ENCODE measurements at regions not wholly inside any gene's neighbourhood (a gene's known extent, or its start where the extent isn't known, plus 50 kb on each side); places are given as distances from the start of the nearest gene placed in this dataset.

DNA sequence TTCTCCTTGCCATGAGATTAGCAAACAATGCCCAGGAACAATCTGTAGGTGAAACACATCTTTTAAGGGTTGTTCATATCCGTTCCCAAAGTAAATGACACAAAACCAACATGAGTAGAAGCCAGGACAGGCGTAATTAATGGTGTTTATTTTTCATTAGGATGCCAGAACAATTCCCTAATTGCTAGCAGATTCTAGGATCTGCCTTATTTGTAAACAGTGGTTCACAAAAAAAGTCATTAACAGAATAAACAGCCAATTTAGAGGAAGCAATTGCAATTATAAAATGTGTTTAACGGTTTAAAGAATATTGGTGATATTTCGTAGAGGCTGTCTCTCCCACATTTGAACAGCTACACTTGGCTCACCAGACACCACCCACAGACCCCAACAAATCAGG, 250.6 kb upstream of the GPR26 start:
- ChIA-PET POLR2A (interaction anchor here (0.5 to 1.1 kb wide), 2 partner anchors 33 to 262 kb away, joined by 3 read pairs; partner anchors contain the start of gene BUB3), CTCF (no interaction called here)
- TF ChIP-seq FOXA1 (IDR thresholded peaks at IDR 0.05) (no peak), SUZ12 (IDR thresholded peaks at IDR 0.05) (no peak), HDGF (IDR thresholded peaks at IDR 0.05; ENCODE audit: borderline replicate concordance) (no peak), NFRKB (IDR thresholded peaks at IDR 0.05) (no peak), TARDBP (IDR thresholded peaks at IDR 0.05) (no peak), CTBP1 (IDR thresholded peaks at IDR 0.05; ENCODE audit: borderline replicate concordance) (no peak), L3MBTL2 (conservative IDR thresholded peaks at IDR 0.05) (no peak), LEF1 (IDR thresholded peaks at IDR 0.05; ENCODE audit: borderline replicate concordance) (no peak), ARNT (IDR thresholded peaks at IDR 0.05) (no peak), BHLHE40 (IDR thresholded peaks at IDR 0.05; ENCODE audit: borderline replicate concordance) (no peak), FOXK2 (IDR thresholded peaks at IDR 0.05) (no peak), ELF4 (IDR thresholded peaks at IDR 0.05) (no peak), SP1 (IDR thresholded peaks at IDR 0.05) (no peak), FOXM1 (IDR thresholded peaks at IDR 0.05; ENCODE audit: borderline replicate concordance) (no peak), ZNF384 (IDR thresholded peaks at IDR 0.05) (no peak)
- TF ChIP-seq, protein P1, sequence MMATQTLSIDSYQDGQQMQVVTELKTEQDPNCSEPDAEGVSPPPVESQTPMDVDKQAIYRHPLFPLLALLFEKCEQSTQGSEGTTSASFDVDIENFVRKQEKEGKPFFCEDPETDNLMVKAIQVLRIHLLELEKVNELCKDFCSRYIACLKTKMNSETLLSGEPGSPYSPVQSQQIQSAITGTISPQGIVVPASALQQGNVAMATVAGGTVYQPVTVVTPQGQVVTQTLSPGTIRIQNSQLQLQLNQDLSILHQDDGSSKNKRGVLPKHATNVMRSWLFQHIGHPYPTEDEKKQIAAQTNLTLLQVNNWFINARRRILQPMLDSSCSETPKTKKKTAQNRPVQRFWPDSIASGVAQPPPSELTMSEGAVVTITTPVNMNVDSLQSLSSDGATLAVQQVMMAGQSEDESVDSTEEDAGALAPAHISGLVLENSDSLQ (IDR thresholded peaks at IDR 0.05): no peak
- no peak for DNase-seq (ENCODE audit: extremely low spot score)

DNA sequence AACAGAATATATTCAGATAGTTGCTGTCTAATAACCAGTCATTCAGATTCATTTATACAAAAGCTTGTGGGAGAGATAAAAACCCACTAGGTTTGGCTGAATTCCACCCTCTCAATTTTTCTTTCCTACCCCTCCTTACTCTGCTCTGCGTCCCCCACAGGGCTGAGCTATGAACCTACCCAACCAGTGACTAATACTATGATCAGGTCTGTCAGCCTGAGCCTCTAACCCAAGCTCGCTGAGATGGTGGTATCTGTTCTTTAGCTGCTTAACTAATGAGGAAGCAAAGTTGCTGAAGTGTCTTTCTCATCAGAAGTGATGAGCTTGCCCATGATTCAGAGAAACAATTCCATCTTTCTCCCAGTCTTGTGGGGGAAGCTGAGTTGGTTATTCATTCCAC, 248.7 kb upstream of the GPR26 start:
- ChIA-PET POLR2A (no interaction called here), CTCF (no interaction called here)
- TF ChIP-seq HDGF (IDR thresholded peaks at IDR 0.05; ENCODE audit: borderline replicate concordance) (no peak), CTBP1 (IDR thresholded peaks at IDR 0.05; ENCODE audit: borderline replicate concordance) (no peak), ARNT (IDR thresholded peaks at IDR 0.05) (no peak), LEF1 (IDR thresholded peaks at IDR 0.05; ENCODE audit: borderline replicate concordance) (no peak), ELF4 (IDR thresholded peaks at IDR 0.05) (no peak), ZNF384 (IDR thresholded peaks at IDR 0.05) (no peak), FOXK2 (IDR thresholded peaks at IDR 0.05) (no peak), TARDBP (IDR thresholded peaks at IDR 0.05) (no peak), FOXA1 (IDR thresholded peaks at IDR 0.05) (no peak), FOXM1 (IDR thresholded peaks at IDR 0.05; ENCODE audit: borderline replicate concordance) (no peak), BHLHE40 (IDR thresholded peaks at IDR 0.05; ENCODE audit: borderline replicate concordance) (no peak), NFRKB (IDR thresholded peaks at IDR 0.05) (no peak), SP1 (IDR thresholded peaks at IDR 0.05) (no peak), SUZ12 (IDR thresholded peaks at IDR 0.05) (no peak), L3MBTL2 (conservative IDR thresholded peaks at IDR 0.05) (no peak)
- TF ChIP-seq, protein P1 (IDR thresholded peaks at IDR 0.05): no peak
- no peak for DNase-seq (ENCODE audit: extremely low spot score)

DNA sequence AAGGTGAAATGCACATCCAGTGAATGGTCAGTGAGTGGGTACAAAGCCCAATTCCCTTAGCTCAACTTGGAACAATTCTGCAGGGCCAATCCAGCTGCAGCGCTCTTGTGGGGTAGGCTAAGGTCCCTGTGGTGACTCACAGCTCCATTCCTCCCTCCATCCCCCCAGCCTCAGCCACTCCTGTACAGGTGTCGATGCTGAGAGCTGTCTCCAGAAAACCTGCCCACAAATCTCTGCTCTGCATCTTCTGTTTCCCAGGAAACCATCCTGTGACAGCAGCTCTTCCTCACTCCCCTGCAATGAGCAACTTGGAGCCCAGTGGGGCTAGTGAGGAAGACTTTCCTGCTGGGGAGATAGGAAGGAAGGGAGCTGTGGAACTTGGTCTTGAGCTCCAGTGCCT, 244.7 kb upstream of the GPR26 start:
- CTCF ChIA-PET: no interaction called here
- TF ChIP-seq TARDBP (IDR thresholded peaks at IDR 0.05) (no peak), FOXK2 (IDR thresholded peaks at IDR 0.05) (no peak), SP1 (IDR thresholded peaks at IDR 0.05) (no peak), NFRKB (IDR thresholded peaks at IDR 0.05) (no peak), ZNF384 (IDR thresholded peaks at IDR 0.05) (no peak), SUZ12 (IDR thresholded peaks at IDR 0.05) (no peak), FOXM1 (IDR thresholded peaks at IDR 0.05; ENCODE audit: borderline replicate concordance) (no peak), CTBP1 (IDR thresholded peaks at IDR 0.05; ENCODE audit: borderline replicate concordance) (no peak), HDGF (IDR thresholded peaks at IDR 0.05; ENCODE audit: borderline replicate concordance) (no peak), LEF1 (IDR thresholded peaks at IDR 0.05; ENCODE audit: borderline replicate concordance) (no peak), FOXA1 (IDR thresholded peaks at IDR 0.05) (no peak), L3MBTL2 (conservative IDR thresholded peaks at IDR 0.05) (no peak)

DNA sequence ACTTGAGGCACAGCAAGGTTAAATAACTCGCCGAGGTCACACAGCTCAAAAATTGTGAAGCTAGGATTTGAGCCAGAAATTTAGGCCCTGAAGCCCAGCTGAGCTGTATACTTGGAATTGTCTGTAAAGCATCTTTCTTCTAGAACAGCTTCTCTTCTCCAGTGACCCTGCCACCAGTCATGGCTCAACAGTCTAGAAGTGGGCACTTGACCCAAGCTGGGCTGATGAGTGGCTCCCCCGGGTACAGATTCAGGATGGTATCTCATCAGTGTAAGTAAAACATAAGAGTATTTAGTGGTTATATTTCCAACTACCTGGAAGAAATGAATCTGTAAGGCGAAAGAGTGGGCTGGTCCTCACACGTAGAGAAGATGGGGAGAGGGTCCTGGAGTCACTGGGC, 243.9 kb upstream of the GPR26 start:
- no peak for DNase-seq (ENCODE audit: extremely low spot score)
- ChIA-PET CTCF (no interaction called here), POLR2A (no interaction called here)
- no peak for TF ChIP-seq SP1 (IDR thresholded peaks at IDR 0.05)
- TF ChIP-seq ARNT (IDR thresholded peaks at IDR 0.05): no peak
- TF ChIP-seq ELF4 (IDR thresholded peaks at IDR 0.05): no peak
- no peak for TF ChIP-seq BHLHE40 (IDR thresholded peaks at IDR 0.05; ENCODE audit: borderline replicate concordance)
- no peak for TF ChIP-seq L3MBTL2 (conservative IDR thresholded peaks at IDR 0.05)
- no peak for TF ChIP-seq HDGF (IDR thresholded peaks at IDR 0.05; ENCODE audit: borderline replicate concordance)
- TF ChIP-seq NFRKB (IDR thresholded peaks at IDR 0.05): no peak
- TF ChIP-seq TARDBP (IDR thresholded peaks at IDR 0.05): no peak
- TF ChIP-seq ZNF384 (IDR thresholded peaks at IDR 0.05): no peak

More for the DNA sequence above, 244.7 kb upstream of the GPR26 start:
- POLR2A ChIA-PET: no interaction called here
- no peak for DNase-seq (ENCODE audit: extremely low spot score)

DNA sequence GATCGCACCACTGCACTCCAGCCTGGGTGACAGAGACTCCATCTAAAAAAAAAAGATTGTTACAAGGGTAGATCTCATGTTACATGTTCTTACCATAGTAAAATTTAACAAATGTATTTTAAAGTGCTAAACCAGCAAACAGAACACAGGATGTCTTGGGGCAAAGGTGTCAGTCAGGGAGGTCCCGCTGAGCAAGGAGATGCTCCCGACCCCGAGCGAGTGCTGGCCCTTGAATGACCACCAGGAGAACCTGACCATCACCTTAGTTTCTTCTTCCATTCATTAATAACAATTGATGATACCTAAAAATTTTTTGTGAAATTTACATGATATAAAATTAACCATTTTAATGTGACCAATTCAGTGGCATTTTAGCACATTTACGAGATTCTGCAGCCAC, 241.6 kb upstream of the GPR26 start:
- POLR2A ChIA-PET: no interaction called here

DNA sequence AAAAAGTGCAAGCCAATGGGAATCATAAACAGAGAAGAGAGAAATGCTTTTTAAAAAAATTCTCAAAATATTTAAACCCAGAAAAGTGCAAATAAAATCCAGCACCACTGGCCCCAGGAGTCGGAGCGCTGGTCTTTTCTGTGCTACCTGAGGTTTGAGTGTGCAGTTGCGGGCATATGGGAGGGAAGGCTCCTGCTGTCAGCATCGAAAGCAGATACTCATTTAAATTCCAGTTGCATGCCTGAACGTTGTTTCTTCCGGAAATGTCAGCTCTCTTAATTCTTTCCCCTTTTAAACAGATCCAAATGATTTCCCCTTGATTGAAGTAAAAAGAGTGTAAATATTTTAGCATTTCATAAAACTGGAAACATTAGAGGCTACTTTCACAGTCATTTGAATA, 240.5 kb upstream of the GPR26 start:
- POLR2A ChIA-PET: no interaction called here
- no peak for TF ChIP-seq NFRKB (IDR thresholded peaks at IDR 0.05)
- TF ChIP-seq, protein P1 (IDR thresholded peaks at IDR 0.05): no peak
- TF ChIP-seq ELF4 (IDR thresholded peaks at IDR 0.05): no peak
- TF ChIP-seq BHLHE40 (IDR thresholded peaks at IDR 0.05; ENCODE audit: borderline replicate concordance): no peak
- no peak for TF ChIP-seq CTBP1 (IDR thresholded peaks at IDR 0.05; ENCODE audit: borderline replicate concordance)
- TF ChIP-seq FOXM1 (IDR thresholded peaks at IDR 0.05; ENCODE audit: borderline replicate concordance): no peak
- no peak for TF ChIP-seq TARDBP (IDR thresholded peaks at IDR 0.05)
- no peak for TF ChIP-seq L3MBTL2 (conservative IDR thresholded peaks at IDR 0.05)
- TF ChIP-seq FOXK2 (IDR thresholded peaks at IDR 0.05): no peak
- TF ChIP-seq FOXA1 (IDR thresholded peaks at IDR 0.05): no peak
- no peak for TF ChIP-seq ZNF384 (IDR thresholded peaks at IDR 0.05)
- no peak for TF ChIP-seq SUZ12 (IDR thresholded peaks at IDR 0.05)
- TF ChIP-seq ARNT (IDR thresholded peaks at IDR 0.05): no peak
- no peak for TF ChIP-seq SP1 (IDR thresholded peaks at IDR 0.05)
- TF ChIP-seq LEF1 (IDR thresholded peaks at IDR 0.05; ENCODE audit: borderline replicate concordance): no peak
- TF ChIP-seq HDGF (IDR thresholded peaks at IDR 0.05; ENCODE audit: borderline replicate concordance): no peak
- CTCF ChIA-PET: no interaction called here
- no peak for DNase-seq (ENCODE audit: extremely low spot score)

More for the DNA sequence above, 241.6 kb upstream of the GPR26 start:
- DNase-seq (ENCODE audit: extremely low spot score): no peak
- CTCF ChIA-PET: no interaction called here
- no peak for TF ChIP-seq TARDBP (IDR thresholded peaks at IDR 0.05)
- no peak for TF ChIP-seq ARNT (IDR thresholded peaks at IDR 0.05)

Data from HEK293T (cell line).